ENCODE measurements at regions not wholly inside any gene's neighbourhood (a gene's known extent, or its start where the extent isn't known, plus 50 kb on each side); places are given as distances from the start of the nearest gene placed in this dataset.

DNA sequence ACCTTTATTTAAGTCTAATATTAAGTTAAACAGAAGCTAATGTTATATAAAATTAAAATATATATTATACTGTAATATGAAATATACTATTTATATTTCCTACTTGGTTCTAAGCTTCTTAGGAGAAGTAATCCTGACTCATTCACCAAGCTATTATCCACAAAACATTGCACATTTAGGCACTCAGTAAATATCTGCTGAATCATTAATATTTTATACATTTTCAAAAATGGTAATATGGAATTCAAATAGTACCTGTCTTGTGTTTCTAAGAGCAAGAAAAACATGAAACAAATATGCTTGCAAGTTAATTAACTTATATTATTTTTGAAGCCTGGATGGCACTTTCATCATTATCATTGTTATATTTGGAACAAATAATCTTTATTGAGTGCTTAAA is 153.0 kb upstream of the CNTN4 start:
- Histone ChIP-seq H3K4me3 (ENCODE audit: low read length) (no peak overlapping the region), H3K4me1 (ENCODE audit: low read length) (peaks cover 12% of the 10 kb centered on the region), H3F3A (ENCODE audit: insufficient read depth, low read length) (peaks cover 8% of the 10 kb centered on the region), H3K79me2 (ENCODE audit: low read length) (no peaks in the 10 kb centered on the region), H3K9me3 (replicated peaks; ENCODE audit: insufficient read depth, low read length) (no peaks in the 10 kb centered on the region), H2AFZ (ENCODE audit: low read length) (no peak overlapping the region), H3K9ac (ENCODE audit: low read length) (no peak overlapping the region), H3K36me3 (replicated peaks; ENCODE audit: insufficient read depth, low read length) (no peaks in the 10 kb centered on the region), H3K27ac (ENCODE audit: low read length) (no peak overlapping the region), H4K20me1 (ENCODE audit: insufficient read depth, low read length) (no peaks in the 10 kb centered on the region), H3K4me2 (ENCODE audit: low read depth, low read length) (no peak overlapping the region), H3K9me2 (replicated peaks; ENCODE audit: insufficient read depth, low read length) (no peaks in the 10 kb centered on the region), H3K27me3 (replicated peaks; ENCODE audit: insufficient read depth, low read length) (no peaks in the 10 kb centered on the region)
- TF ChIP-seq, protein P1, sequence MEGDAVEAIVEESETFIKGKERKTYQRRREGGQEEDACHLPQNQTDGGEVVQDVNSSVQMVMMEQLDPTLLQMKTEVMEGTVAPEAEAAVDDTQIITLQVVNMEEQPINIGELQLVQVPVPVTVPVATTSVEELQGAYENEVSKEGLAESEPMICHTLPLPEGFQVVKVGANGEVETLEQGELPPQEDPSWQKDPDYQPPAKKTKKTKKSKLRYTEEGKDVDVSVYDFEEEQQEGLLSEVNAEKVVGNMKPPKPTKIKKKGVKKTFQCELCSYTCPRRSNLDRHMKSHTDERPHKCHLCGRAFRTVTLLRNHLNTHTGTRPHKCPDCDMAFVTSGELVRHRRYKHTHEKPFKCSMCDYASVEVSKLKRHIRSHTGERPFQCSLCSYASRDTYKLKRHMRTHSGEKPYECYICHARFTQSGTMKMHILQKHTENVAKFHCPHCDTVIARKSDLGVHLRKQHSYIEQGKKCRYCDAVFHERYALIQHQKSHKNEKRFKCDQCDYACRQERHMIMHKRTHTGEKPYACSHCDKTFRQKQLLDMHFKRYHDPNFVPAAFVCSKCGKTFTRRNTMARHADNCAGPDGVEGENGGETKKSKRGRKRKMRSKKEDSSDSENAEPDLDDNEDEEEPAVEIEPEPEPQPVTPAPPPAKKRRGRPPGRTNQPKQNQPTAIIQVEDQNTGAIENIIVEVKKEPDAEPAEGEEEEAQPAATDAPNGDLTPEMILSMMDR (IDR thresholded peaks at IDR 0.05; ENCODE audit: low read length) = no peak
- TF ChIP-seq EZH2 (optimal IDR thresholded peaks at IDR 0.05; ENCODE audit: low read depth, low read length) (no peak), EZH2phosphoT487 (IDR thresholded peaks at IDR 0.05; ENCODE audit: low read length) (no peak)
- no peak for DNase-seq

DNA sequence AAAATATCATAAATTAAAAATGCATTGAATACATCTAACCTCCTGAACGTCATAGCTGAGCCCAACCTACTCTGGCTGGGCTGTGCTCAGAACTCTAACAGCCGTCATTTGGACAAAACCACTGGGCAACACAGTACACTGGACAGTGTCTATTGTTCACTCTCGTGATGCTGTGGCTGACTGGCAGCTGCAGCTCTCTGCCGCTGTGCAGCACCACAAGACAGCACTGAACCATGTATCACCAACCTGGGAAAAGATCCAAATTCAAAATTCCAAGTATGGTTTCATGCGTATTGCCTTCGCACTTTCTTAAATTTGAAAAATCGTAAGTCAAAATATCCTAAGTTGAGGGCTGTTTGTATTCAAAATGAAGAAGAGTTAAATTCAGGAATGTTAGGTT is 145.1 kb upstream of the CNTN4 start:
- Histone ChIP-seq H3K27ac (ENCODE audit: low read length) (no peak overlapping the region), H3K4me3 (ENCODE audit: low read length) (no peak overlapping the region), H3K4me2 (ENCODE audit: low read depth, low read length) (no peak overlapping the region), H3K27me3 (replicated peaks; ENCODE audit: insufficient read depth, low read length) (no peaks in the 10 kb centered on the region), H3K9me2 (replicated peaks; ENCODE audit: insufficient read depth, low read length) (no peaks in the 10 kb centered on the region), H3K9ac (ENCODE audit: low read length) (no peak overlapping the region), H3K4me1 (ENCODE audit: low read length) (no peaks in the 10 kb centered on the region), H3K36me3 (replicated peaks; ENCODE audit: insufficient read depth, low read length) (no peaks in the 10 kb centered on the region), H3K79me2 (ENCODE audit: low read length) (no peaks in the 10 kb centered on the region), H2AFZ (ENCODE audit: low read length) (no peak overlapping the region), H3K9me3 (replicated peaks; ENCODE audit: insufficient read depth, low read length) (no peaks in the 10 kb centered on the region), H4K20me1 (ENCODE audit: insufficient read depth, low read length) (no peaks in the 10 kb centered on the region), H3F3A (ENCODE audit: insufficient read depth, low read length) (no peaks in the 10 kb centered on the region)
- TF ChIP-seq EZH2 (optimal IDR thresholded peaks at IDR 0.05; ENCODE audit: low read depth, low read length) = no peak
- TF ChIP-seq, protein P1 (IDR thresholded peaks at IDR 0.05; ENCODE audit: low read length) = no peak
- DNase-seq = no peak

DNA sequence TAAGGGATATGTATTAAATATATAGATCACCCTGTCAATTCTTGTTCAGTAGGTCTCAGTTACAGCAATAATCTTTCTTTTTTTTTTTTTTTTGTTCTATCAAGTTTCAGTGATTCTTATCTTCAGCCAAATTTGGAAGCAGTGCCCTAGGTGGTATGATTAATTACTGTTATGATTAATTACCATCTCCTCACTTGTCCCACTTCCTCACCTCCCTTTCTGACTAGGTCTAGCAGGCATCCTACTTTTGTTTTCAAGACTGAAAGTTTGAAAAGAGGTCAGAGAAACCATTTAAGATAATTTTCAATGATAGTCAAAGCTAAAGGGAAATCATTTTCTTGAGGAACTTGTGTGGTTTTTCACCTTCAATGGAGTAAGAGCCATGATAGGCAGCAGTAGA is 144.0 kb upstream of the CNTN4 start:
- no peaks in the 10 kb centered on the region for H3K9me3 ChIP-seq (replicated peaks; ENCODE audit: insufficient read depth, low read length)

More for the DNA sequence above, 144.0 kb upstream of the CNTN4 start:
- H3K27ac ChIP-seq (ENCODE audit: low read length) = no peak overlapping the region
- H3K4me2 ChIP-seq (ENCODE audit: low read depth, low read length) = no peak overlapping the region
- no peaks in the 10 kb centered on the region for H3K27me3 ChIP-seq (replicated peaks; ENCODE audit: insufficient read depth, low read length)
- no peaks in the 10 kb centered on the region for H3K79me2 ChIP-seq (ENCODE audit: low read length)
- H3K4me1 ChIP-seq (ENCODE audit: low read length) = no peaks in the 10 kb centered on the region
- H3K36me3 ChIP-seq (replicated peaks; ENCODE audit: insufficient read depth, low read length) = no peaks in the 10 kb centered on the region
- H4K20me1 ChIP-seq (ENCODE audit: insufficient read depth, low read length) = no peaks in the 10 kb centered on the region
- TF ChIP-seq EZH2phosphoT487 (IDR thresholded peaks at IDR 0.05; ENCODE audit: low read length) = no peak
- TF ChIP-seq, protein P1 (IDR thresholded peaks at IDR 0.05; ENCODE audit: low read length) = no peak
- no peak for TF ChIP-seq EZH2 (optimal IDR thresholded peaks at IDR 0.05; ENCODE audit: low read depth, low read length)
- no peak overlapping the region for H2AFZ ChIP-seq (ENCODE audit: low read length)
- H3K4me3 ChIP-seq (ENCODE audit: low read length) = no peak overlapping the region
- no peaks in the 10 kb centered on the region for H3K9me2 ChIP-seq (replicated peaks; ENCODE audit: insufficient read depth, low read length)
- no peak overlapping the region for H3K9ac ChIP-seq (ENCODE audit: low read length)
- H3F3A ChIP-seq (ENCODE audit: insufficient read depth, low read length) = no peaks in the 10 kb centered on the region
- no peak for DNase-seq
